GM20000 (cell line): ENCODE measurements at regions not wholly inside any gene's neighbourhood (a gene's known extent, or its start where the extent isn't known, plus 50 kb on each side); places are given as distances from the start of the nearest gene placed in this dataset.

Source experiments
- DNase-seq: peaks from one replicate; pipeline ENCODE4 v3.0.0; 2012; ENCODE audit warnings: low spot score
- TF ChIP-seq, protein P1 (sequence below): IDR thresholded peaks from 2 replicates; pipeline ENCODE4 v1.5.1; 2012; ENCODE audit warnings: mild to moderate bottlenecking, control low read depth; ENCODE audit errors: extremely low read depth, missing control alignments

GRCh38 chr9:89903141-89903475 lies 298.3 kb downstream of the GADD45G start:
- TF ChIP-seq, protein P1, sequence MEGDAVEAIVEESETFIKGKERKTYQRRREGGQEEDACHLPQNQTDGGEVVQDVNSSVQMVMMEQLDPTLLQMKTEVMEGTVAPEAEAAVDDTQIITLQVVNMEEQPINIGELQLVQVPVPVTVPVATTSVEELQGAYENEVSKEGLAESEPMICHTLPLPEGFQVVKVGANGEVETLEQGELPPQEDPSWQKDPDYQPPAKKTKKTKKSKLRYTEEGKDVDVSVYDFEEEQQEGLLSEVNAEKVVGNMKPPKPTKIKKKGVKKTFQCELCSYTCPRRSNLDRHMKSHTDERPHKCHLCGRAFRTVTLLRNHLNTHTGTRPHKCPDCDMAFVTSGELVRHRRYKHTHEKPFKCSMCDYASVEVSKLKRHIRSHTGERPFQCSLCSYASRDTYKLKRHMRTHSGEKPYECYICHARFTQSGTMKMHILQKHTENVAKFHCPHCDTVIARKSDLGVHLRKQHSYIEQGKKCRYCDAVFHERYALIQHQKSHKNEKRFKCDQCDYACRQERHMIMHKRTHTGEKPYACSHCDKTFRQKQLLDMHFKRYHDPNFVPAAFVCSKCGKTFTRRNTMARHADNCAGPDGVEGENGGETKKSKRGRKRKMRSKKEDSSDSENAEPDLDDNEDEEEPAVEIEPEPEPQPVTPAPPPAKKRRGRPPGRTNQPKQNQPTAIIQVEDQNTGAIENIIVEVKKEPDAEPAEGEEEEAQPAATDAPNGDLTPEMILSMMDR = no peak
- DNase-seq = no peak

GRCh38 chr9:89905606-89906338 lies 301.0 kb downstream of the GADD45G start:
- TF ChIP-seq, protein P1 = no peak
- DNase-seq = no peak

GRCh38 chr9:89911721-89912604 lies 307.2 kb downstream of the GADD45G start:
- TF ChIP-seq, protein P1 = no peak
- no peak for DNase-seq

DNA sequence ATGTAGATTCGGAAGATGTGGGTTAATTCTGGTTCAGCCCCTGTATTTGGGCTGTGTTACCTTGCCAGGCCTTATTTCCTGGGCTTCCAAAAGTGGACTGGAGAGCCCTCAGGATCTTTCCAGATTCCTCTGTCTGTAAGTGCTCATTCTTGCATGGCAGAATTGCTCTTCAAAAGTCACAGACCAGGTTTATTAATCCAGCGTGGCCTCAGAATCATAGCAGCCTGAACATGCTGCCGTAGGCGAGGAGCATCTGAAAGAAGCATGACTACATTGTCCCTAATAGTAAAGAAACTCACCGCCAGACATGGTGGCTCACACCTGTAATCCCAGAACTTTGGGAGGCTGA lies 307.8 kb downstream of the GADD45G start:
- TF ChIP-seq, protein P1 = no peak
- no peak for DNase-seq

DNA sequence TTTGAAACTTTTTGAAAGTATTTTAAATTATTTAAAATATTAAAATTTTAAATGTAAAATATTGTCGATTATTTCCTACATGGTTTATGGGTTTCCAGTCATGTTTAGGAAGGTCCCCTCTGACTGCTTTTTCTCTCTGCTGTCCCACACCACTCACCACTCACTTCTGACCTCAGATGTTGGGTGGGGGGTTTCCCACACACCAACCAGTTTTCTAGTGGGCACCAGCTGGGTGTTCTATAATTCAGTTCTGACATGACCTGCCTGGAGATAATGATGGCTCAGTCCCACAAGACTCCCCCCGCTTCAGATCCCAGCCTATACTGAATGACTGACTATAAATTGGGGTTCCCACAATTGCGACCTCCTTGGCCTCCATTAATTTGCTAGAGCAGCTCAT lies 310.4 kb downstream of the GADD45G start:
- no peak for DNase-seq
- TF ChIP-seq, protein P1 = no peak

DNA sequence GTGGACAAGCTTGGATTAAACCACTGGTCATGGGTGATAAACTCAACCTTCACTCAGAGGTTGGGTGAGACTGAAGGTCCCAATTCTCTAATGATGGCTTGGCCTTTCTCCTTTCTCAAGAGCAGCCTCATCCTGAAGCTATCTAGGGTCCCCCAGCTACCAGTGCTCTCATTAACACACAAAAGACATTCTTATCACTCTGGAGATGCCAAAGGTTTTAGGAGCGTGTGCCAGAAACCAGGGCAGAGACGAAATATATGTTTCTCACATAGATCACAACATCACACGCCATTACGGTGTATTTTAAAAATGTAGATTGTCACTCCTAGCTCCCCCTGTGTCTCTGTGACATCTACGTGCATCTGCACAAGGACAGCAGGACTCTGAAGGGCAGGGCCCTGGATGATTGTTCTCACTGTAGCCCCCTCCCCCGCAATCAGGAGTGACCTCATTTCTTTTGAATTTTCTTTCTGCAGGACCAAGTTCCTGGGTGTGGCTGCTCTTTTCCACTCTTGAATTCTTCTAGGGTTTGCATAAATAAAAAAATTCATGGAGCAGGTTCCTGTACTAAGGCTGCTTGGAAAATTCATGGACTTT lies 311.3 kb downstream of the GADD45G start:
- DNase-seq = no peak
- TF ChIP-seq, protein P1 = no peak

- DNase-seq = no peak
- TF ChIP-seq, protein P1 = no peak
These were observed 313.0 kb downstream of the GADD45G start for GRCh38 chr9:89917861-89918260.
